GM18870 (cell line): ENCODE measurements at regions not wholly inside any gene's neighbourhood (a gene's known extent, or its start where the extent isn't known, plus 50 kb on each side); places are given as distances from the start of the nearest gene placed in this dataset.

ENCODE experiments used
- ATAC-seq: cut with Tn5 transposase; IDR thresholded peaks from one replicate; pipeline ENCODE4 v1.9.1; 2021; ENCODE audit warnings: moderate library complexity; ENCODE audit not compliant: unreplicated experiment

DNA sequence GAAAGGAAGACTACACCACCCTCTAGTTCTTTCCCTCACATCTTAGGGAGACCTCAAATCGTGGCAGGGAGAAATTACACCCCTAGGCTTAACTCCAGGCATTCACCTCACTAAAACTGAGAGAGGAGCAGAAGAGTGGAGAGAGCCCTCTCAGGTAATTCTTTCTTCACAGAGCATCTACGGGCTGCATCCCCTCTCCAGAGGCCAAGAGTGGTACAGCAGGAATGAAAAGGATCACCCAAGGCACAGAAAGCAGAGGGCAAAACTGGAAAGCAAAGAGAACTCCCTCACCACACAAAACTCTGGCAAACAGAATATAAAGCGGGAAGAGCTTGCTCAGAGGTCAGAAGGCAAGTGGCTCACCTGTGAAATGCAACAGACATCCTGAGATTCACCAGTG is 661.2 kb downstream of the TBC1D4 start:
- ATAC-seq, result no peak

DNA sequence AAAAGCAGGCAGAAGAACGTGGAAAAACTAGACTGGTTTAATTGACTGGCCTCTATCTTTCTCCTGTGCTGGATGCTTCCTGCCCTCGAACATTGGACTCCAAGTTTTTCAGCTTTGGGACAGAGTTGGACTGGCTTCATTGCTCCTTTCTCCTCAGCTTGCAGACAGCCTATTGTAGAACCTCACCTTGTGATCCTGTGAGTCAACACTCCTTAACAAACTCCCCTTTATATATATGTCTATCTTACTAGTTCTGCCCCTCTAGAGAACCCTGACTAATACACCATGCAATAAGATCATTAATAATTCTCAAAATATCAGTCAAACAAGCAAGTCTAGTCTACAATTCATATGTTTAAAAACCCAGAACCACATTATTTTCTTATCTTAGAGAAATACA is 662.4 kb downstream of the TBC1D4 start:
- ATAC-seq, result no peak

DNA sequence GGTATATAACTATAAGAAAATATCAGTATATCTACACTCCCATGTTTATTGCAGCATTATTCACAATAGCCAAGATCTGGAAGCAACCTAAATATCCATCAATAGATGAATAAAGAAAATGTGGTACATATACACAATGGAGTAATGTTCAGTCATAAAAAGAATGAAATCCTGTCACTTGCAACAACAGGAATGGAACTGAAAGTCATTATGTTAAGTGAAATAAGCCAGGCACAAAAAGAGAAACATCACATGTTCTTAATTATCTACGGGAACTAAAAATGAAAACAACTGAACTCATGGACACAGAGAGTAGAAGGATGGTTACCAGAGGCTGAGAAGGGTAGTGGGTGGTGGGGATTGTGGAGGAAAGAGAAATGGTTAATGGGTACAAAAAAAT is 665.2 kb downstream of the TBC1D4 start:
- ATAC-seq, result no peak

- no peak for ATAC-seq
Measured at GRCh38 chr13:74796157-74796556, 662.0 kb upstream of the KLF12 start.

DNA sequence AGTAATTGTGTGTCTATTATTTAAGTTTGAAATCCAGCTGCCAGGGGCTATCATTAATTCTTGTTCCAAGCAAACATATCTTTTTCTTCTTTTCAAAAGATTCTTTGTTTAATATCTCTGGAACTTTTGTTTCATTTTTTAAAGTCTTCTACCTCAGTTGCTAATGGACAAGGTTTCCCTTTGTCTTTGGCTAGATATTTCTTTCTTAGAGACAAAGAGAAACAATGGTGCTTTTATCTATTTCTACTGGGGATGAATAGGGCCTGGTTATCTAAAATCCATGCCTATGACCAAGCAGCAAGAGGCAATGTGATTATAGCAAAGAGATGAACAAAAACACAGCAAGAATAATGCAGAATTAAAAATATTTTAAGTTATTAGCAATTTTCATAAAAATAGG is 661.3 kb upstream of the KLF12 start:
- ATAC-seq, result no peak

DNA sequence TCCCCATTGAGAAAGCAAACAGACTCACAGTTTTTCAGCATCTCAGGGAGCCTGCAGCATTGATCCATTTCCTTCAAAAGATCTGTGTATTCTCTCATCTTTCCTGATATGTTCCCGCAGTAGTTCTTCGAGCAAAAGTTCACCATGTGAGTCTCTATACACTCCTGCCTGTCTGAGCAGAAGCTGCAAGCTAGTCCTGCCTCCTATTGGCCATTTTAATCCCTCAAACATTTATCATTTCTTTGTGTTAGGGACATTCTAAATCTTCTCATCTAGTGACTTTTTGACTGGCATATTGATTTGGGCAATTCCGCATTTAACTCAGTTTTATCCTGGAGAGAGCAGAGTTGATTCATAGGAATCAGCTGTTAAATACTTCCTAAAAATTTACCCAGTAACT is 660.4 kb upstream of the KLF12 start:
- ATAC-seq, result no peak

GRCh38 chr13:74794147-74794546 is 659.9 kb upstream of the KLF12 start:
- ATAC-seq, result no peak

- no peak for ATAC-seq
Measured at GRCh38 chr13:74784959-74785358, 650.8 kb upstream of the KLF12 start.

GRCh38 chr13:74778946-74779345 is 644.7 kb upstream of the KLF12 start:
- ATAC-seq, result no peak

GRCh38 chr13:74778087-74778486 is 643.9 kb upstream of the KLF12 start:
- no peak for ATAC-seq

DNA sequence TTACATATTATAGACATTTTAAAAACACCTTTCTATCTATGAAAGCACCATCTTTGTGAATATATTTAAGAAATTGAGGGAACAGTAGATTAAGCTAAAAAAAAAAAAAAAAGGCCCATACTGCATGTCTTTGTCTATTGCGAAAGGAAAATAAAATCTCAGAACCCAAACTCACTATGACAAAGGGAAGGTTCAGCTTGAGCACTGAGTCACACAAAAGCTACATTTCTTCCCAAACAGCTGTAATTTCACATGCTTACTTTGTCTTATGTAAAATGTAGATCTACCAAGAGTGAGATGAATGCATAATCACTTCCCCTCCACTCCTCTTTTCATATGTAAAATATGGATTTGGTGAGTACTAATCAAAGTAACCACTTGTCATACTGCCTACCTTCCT is 640.1 kb upstream of the KLF12 start:
- no peak for ATAC-seq

GRCh38 chr13:74773248-74773647 is 639.0 kb upstream of the KLF12 start:
- no peak for ATAC-seq

GRCh38 chr13:74771964-74772363 is 637.8 kb upstream of the KLF12 start:
- ATAC-seq, result no peak

GRCh38 chr13:74770361-74770760 is 636.2 kb upstream of the KLF12 start:
- no peak for ATAC-seq

- ATAC-seq, result no peak
Measured at GRCh38 chr13:74769333-74769732, 635.1 kb upstream of the KLF12 start.

GRCh38 chr13:74768521-74769085 is 634.4 kb upstream of the KLF12 start:
- no peak for ATAC-seq

- no peak for ATAC-seq
Measured at GRCh38 chr13:74767050-74767449, 632.8 kb upstream of the KLF12 start.

GRCh38 chr13:74765955-74766354 is 631.8 kb upstream of the KLF12 start:
- no peak for ATAC-seq

DNA sequence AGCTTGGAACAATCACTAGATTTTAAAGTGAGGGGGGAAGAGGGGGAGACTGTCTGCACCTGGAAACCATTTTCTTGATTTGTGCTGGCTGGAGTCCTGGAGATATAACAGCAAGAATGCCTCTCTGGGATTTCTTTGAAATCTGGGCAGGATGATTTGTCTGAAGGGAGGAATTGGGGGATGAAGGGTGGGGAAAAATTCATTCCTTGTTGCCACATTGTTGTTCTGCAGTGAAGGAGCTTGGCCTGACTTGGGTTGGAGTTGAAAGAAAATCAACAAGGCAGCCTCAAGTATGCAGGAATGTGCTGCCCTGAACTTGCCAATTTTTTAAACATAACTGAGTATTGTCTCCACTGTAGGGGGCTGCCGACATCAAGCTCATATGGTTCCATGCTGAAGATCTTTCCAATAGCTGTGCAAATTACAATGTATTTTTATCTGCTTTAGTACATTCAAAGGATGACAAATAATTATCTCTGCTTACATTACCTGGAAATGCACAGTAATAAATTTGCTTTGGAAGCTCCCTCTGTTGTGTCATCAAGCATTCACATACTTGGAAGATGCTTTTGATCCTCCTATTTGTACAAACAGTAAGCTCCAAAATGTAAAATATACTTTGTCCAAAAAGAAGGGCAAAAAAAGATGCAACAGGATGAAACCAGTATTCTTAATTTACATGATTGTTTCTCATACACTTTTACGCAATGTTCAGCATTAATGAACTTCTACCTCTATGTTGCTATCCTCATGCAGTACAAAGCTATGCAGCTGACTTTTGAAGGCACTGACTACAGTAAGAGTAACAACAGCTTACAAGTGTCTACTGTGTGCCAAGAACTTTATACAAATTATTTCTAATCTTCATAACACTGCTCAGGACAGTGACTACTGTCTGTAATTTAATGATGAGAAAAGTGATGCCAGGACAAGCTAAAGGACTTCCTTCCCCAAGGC is 627.9 kb upstream of the KLF12 start:
- no peak for ATAC-seq

GRCh38 chr13:74758188-74758587 is 624.0 kb upstream of the KLF12 start:
- no peak for ATAC-seq

DNA sequence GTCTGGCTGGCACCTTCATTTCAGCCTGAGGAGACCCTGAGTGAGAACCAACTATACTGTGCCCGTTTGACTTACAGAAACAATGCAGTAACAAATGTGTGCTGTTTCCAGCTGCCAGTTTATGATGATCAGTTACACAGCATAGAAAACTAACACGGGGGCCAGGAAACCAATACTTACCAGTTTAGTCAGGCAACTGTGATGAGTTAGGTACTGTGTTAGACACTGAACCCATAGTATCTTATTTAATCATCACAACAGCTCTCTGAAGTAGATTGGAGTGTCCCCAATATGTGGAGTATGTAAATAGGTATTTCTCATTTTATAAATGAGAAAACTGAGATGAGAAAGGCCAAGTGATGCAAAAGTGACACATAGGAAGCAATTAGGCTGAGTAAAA is 620.9 kb upstream of the KLF12 start:
- ATAC-seq, result no peak

- no peak for ATAC-seq
Measured at GRCh38 chr13:74751739-74752138, 617.5 kb upstream of the KLF12 start.
